ENCODE measurements at regions not wholly inside any gene's neighbourhood (a gene's known extent, or its start where the extent isn't known, plus 50 kb on each side); places are given as distances from the start of the nearest gene placed in this dataset.

GRCh38 chr2:138213084-138213483, 248.8 kb downstream of the HNMT start:
- H4K8ac ChIP-seq (ENCODE audit: low read length) = no peak overlapping the region
- H2BK120ac ChIP-seq (ENCODE audit: low read depth, low read length) = no peak overlapping the region
- H2BK5ac ChIP-seq (ENCODE audit: low read depth, low read length, poor library complexity, severe bottlenecking) = no peak overlapping the region
- no peak overlapping the region for H3K4me2 ChIP-seq (ENCODE audit: low read length, poor library complexity, severe bottlenecking)
- no peak overlapping the region for H3K23ac ChIP-seq (ENCODE audit: low read length in 2 of 2)
- no peak for DNase-seq
- no peak overlapping the region for H3K14ac ChIP-seq (ENCODE audit: low read length in 2 of 2)
- H2BK15ac ChIP-seq (ENCODE audit: low read depth, poor library complexity, severe bottlenecking) = no peak overlapping the region
- H3K36me3 ChIP-seq (ENCODE audit: control insufficient read depth in 1 of 2, insufficient read depth in 2 of 2, low read depth in 1 of 2, low read length in 2 of 2) = no peaks in the 10 kb centered on the region
- H2AFZ ChIP-seq (ENCODE audit: low read depth, low read length) = no peak overlapping the region
- no peak overlapping the region for H3K4me3 ChIP-seq (ENCODE audit: insufficient read depth in 1 of 2, low read depth in 1 of 2, low read length in 2 of 2)
- no peak overlapping the region for H2AK5ac ChIP-seq (ENCODE audit: low read length, severe bottlenecking)
- no peak overlapping the region for H2BK12ac ChIP-seq (ENCODE audit: low read length in 2 of 2)
- no peak overlapping the region for H4K91ac ChIP-seq (ENCODE audit: low read length)
- H3K4me1 ChIP-seq (ENCODE audit: control insufficient read depth, insufficient read depth, low read depth, low read length) = no peaks in the 10 kb centered on the region
- H3K27ac ChIP-seq (ENCODE audit: low read length, poor library complexity, severe bottlenecking) = no peak overlapping the region
- H3K9me3 ChIP-seq (ENCODE audit: control insufficient read depth, low read length) = no peaks in the 10 kb centered on the region
- no peaks in the 10 kb centered on the region for H3K27me3 ChIP-seq (ENCODE audit: control insufficient read depth in 1 of 2, insufficient read depth in 1 of 2, low read length in 2 of 2)
- no peak overlapping the region for H3K4ac ChIP-seq (ENCODE audit: low read depth in 1 of 2, low read length in 2 of 2)
- WGBS = 83% methylated on average over 1 of the region's 2 CpGs
- no peak overlapping the region for H3K18ac ChIP-seq (ENCODE audit: low read depth in 1 of 2, low read length in 2 of 2)
- H3K9ac ChIP-seq (ENCODE audit: low read length) = no peak overlapping the region
- H3K79me1 ChIP-seq (replicated peaks; ENCODE audit: low read length, poor library complexity, severe bottlenecking) = no peaks in the 10 kb centered on the region

- H3K4me3 ChIP-seq (ENCODE audit: insufficient read depth in 1 of 2, low read depth in 1 of 2, low read length in 2 of 2) = no peak overlapping the region
- H3K27ac ChIP-seq (ENCODE audit: low read length, poor library complexity, severe bottlenecking) = no peak overlapping the region
- no peak overlapping the region for H4K8ac ChIP-seq (ENCODE audit: low read length)
- H3K4me1 ChIP-seq (ENCODE audit: control insufficient read depth, insufficient read depth, low read depth, low read length) = no peaks in the 10 kb centered on the region
- no peak overlapping the region for H2BK5ac ChIP-seq (ENCODE audit: low read depth, low read length, poor library complexity, severe bottlenecking)
- no peak overlapping the region for H3K4ac ChIP-seq (ENCODE audit: low read depth in 1 of 2, low read length in 2 of 2)
- H2AFZ ChIP-seq (ENCODE audit: low read depth, low read length) = no peak overlapping the region
- H3K27me3 ChIP-seq (ENCODE audit: control insufficient read depth in 1 of 2, insufficient read depth in 1 of 2, low read length in 2 of 2) = no peaks in the 10 kb centered on the region
- no peak overlapping the region for H4K91ac ChIP-seq (ENCODE audit: low read length)
- H3K36me3 ChIP-seq (ENCODE audit: control insufficient read depth in 1 of 2, insufficient read depth in 2 of 2, low read depth in 1 of 2, low read length in 2 of 2) = no peaks in the 10 kb centered on the region
- H3K18ac ChIP-seq (ENCODE audit: low read depth in 1 of 2, low read length in 2 of 2) = no peak overlapping the region
- no peaks in the 10 kb centered on the region for H3K79me1 ChIP-seq (replicated peaks; ENCODE audit: low read length, poor library complexity, severe bottlenecking)
- H3K9me3 ChIP-seq (ENCODE audit: control insufficient read depth, low read length) = no peaks in the 10 kb centered on the region
- H3K23ac ChIP-seq (ENCODE audit: low read length in 2 of 2) = no peak overlapping the region
- no peak overlapping the region for H3K4me2 ChIP-seq (ENCODE audit: low read length, poor library complexity, severe bottlenecking)
- no peak overlapping the region for H2BK12ac ChIP-seq (ENCODE audit: low read length in 2 of 2)
- no peak overlapping the region for H3K14ac ChIP-seq (ENCODE audit: low read length in 2 of 2)
- H2BK15ac ChIP-seq (ENCODE audit: low read depth, poor library complexity, severe bottlenecking) = no peak overlapping the region
- H2BK120ac ChIP-seq (ENCODE audit: low read depth, low read length) = no peak overlapping the region
- no peak overlapping the region for H3K9ac ChIP-seq (ENCODE audit: low read length)
- no peak overlapping the region for H2AK5ac ChIP-seq (ENCODE audit: low read length, severe bottlenecking)
- no peak for DNase-seq
Observed at GRCh38 chr2:138213624-138214023, 249.4 kb downstream of the HNMT start.

GRCh38 chr2:138215958-138216357, 251.7 kb downstream of the HNMT start:
- Histone ChIP-seq H3K27ac (ENCODE audit: low read length, poor library complexity, severe bottlenecking) (no peak overlapping the region), H2BK12ac (ENCODE audit: low read length in 2 of 2) (no peak overlapping the region), H4K8ac (ENCODE audit: low read length) (no peak overlapping the region), H3K27me3 (ENCODE audit: control insufficient read depth in 1 of 2, insufficient read depth in 1 of 2, low read length in 2 of 2) (no peaks in the 10 kb centered on the region), H2AK5ac (ENCODE audit: low read length, severe bottlenecking) (no peak overlapping the region), H2BK120ac (ENCODE audit: low read depth, low read length) (no peak overlapping the region), H3K14ac (ENCODE audit: low read length in 2 of 2) (no peak overlapping the region), H2BK5ac (ENCODE audit: low read depth, low read length, poor library complexity, severe bottlenecking) (no peak overlapping the region), H4K91ac (ENCODE audit: low read length) (no peak overlapping the region), H2BK15ac (ENCODE audit: low read depth, poor library complexity, severe bottlenecking) (no peak overlapping the region), H3K4ac (ENCODE audit: low read depth in 1 of 2, low read length in 2 of 2) (no peak overlapping the region), H3K4me2 (ENCODE audit: low read length, poor library complexity, severe bottlenecking) (no peak overlapping the region), H3K4me1 (ENCODE audit: control insufficient read depth, insufficient read depth, low read depth, low read length) (no peaks in the 10 kb centered on the region), H3K9ac (ENCODE audit: low read length) (no peak overlapping the region), H3K18ac (ENCODE audit: low read depth in 1 of 2, low read length in 2 of 2) (no peak overlapping the region), H3K23ac (ENCODE audit: low read length in 2 of 2) (no peak overlapping the region), H3K36me3 (ENCODE audit: control insufficient read depth in 1 of 2, insufficient read depth in 2 of 2, low read depth in 1 of 2, low read length in 2 of 2) (no peaks in the 10 kb centered on the region), H2AFZ (ENCODE audit: low read depth, low read length) (no peak overlapping the region), H3K79me1 (replicated peaks; ENCODE audit: low read length, poor library complexity, severe bottlenecking) (no peaks in the 10 kb centered on the region), H3K9me3 (ENCODE audit: control insufficient read depth, low read length) (no peaks in the 10 kb centered on the region), H3K4me3 (ENCODE audit: insufficient read depth in 1 of 2, low read depth in 1 of 2, low read length in 2 of 2) (no peak overlapping the region)
- WGBS = no CpG with 5 or more reads among the region's 1 CpG
- no peak for DNase-seq

- no peak overlapping the region for H2BK12ac ChIP-seq (ENCODE audit: low read length in 2 of 2)
- no peak overlapping the region for H2AFZ ChIP-seq (ENCODE audit: low read depth, low read length)
- no peak overlapping the region for H3K18ac ChIP-seq (ENCODE audit: low read depth in 1 of 2, low read length in 2 of 2)
- no peak overlapping the region for H4K91ac ChIP-seq (ENCODE audit: low read length)
- no peak overlapping the region for H2BK15ac ChIP-seq (ENCODE audit: low read depth, poor library complexity, severe bottlenecking)
- no peak overlapping the region for H3K27ac ChIP-seq (ENCODE audit: low read length, poor library complexity, severe bottlenecking)
- H2BK5ac ChIP-seq (ENCODE audit: low read depth, low read length, poor library complexity, severe bottlenecking) = no peak overlapping the region
- no peak overlapping the region for H3K23ac ChIP-seq (ENCODE audit: low read length in 2 of 2)
- H4K8ac ChIP-seq (ENCODE audit: low read length) = no peak overlapping the region
- H3K4me2 ChIP-seq (ENCODE audit: low read length, poor library complexity, severe bottlenecking) = no peak overlapping the region
- H3K79me1 ChIP-seq (replicated peaks; ENCODE audit: low read length, poor library complexity, severe bottlenecking) = no peaks in the 10 kb centered on the region
- H3K4me3 ChIP-seq (ENCODE audit: insufficient read depth in 1 of 2, low read depth in 1 of 2, low read length in 2 of 2) = no peak overlapping the region
- H2BK120ac ChIP-seq (ENCODE audit: low read depth, low read length) = no peak overlapping the region
- no peak for DNase-seq
- H3K27me3 ChIP-seq (ENCODE audit: control insufficient read depth in 1 of 2, insufficient read depth in 1 of 2, low read length in 2 of 2) = no peaks in the 10 kb centered on the region
- H3K9ac ChIP-seq (ENCODE audit: low read length) = no peak overlapping the region
- no peak overlapping the region for H3K4ac ChIP-seq (ENCODE audit: low read depth in 1 of 2, low read length in 2 of 2)
- no peaks in the 10 kb centered on the region for H3K4me1 ChIP-seq (ENCODE audit: control insufficient read depth, insufficient read depth, low read depth, low read length)
- H3K9me3 ChIP-seq (ENCODE audit: control insufficient read depth, low read length) = no peaks in the 10 kb centered on the region
- H3K14ac ChIP-seq (ENCODE audit: low read length in 2 of 2) = no peak overlapping the region
- no peaks in the 10 kb centered on the region for H3K36me3 ChIP-seq (ENCODE audit: control insufficient read depth in 1 of 2, insufficient read depth in 2 of 2, low read depth in 1 of 2, low read length in 2 of 2)
- no peak overlapping the region for H2AK5ac ChIP-seq (ENCODE audit: low read length, severe bottlenecking)
Observed at GRCh38 chr2:138217975-138218374, 253.7 kb downstream of the HNMT start.

Measured in mesenchymal stem cell (in vitro differentiated cells and primary cell).